ENCODE measurements at regions not wholly inside any gene's neighbourhood (a gene's known extent, or its start where the extent isn't known, plus 50 kb on each side); places are given as distances from the start of the nearest gene placed in this dataset.

DNA sequence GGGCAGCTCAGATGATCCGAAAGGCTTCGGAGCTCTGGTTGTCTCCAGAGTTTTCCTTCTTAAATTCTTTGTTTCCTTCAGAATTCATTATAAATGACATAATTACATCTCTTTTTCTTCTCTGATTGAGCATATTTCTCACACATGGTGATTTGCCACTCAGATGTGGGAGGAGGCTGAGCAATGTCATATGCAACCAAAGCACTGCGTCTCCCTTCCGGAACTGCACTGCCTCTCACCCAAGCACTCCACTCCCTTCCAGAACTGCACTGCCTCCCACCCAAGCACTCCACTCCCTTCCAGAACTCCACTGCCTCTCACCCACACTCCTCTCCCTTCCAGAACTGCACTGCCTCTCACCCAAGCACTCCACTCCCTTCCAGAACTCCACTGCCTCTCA, 131.5 kb downstream of the SALL1 start:
- TF ChIP-seq, protein P1, sequence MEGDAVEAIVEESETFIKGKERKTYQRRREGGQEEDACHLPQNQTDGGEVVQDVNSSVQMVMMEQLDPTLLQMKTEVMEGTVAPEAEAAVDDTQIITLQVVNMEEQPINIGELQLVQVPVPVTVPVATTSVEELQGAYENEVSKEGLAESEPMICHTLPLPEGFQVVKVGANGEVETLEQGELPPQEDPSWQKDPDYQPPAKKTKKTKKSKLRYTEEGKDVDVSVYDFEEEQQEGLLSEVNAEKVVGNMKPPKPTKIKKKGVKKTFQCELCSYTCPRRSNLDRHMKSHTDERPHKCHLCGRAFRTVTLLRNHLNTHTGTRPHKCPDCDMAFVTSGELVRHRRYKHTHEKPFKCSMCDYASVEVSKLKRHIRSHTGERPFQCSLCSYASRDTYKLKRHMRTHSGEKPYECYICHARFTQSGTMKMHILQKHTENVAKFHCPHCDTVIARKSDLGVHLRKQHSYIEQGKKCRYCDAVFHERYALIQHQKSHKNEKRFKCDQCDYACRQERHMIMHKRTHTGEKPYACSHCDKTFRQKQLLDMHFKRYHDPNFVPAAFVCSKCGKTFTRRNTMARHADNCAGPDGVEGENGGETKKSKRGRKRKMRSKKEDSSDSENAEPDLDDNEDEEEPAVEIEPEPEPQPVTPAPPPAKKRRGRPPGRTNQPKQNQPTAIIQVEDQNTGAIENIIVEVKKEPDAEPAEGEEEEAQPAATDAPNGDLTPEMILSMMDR (IDR thresholded peaks at IDR 0.05), result no peak
- TF ChIP-seq POLR2A (IDR thresholded peaks at IDR 0.05), result no peak
